ENCODE measurements at regions not wholly inside any gene's neighbourhood (a gene's known extent, or its start where the extent isn't known, plus 50 kb on each side); places are given as distances from the start of the nearest gene placed in this dataset.

DNA sequence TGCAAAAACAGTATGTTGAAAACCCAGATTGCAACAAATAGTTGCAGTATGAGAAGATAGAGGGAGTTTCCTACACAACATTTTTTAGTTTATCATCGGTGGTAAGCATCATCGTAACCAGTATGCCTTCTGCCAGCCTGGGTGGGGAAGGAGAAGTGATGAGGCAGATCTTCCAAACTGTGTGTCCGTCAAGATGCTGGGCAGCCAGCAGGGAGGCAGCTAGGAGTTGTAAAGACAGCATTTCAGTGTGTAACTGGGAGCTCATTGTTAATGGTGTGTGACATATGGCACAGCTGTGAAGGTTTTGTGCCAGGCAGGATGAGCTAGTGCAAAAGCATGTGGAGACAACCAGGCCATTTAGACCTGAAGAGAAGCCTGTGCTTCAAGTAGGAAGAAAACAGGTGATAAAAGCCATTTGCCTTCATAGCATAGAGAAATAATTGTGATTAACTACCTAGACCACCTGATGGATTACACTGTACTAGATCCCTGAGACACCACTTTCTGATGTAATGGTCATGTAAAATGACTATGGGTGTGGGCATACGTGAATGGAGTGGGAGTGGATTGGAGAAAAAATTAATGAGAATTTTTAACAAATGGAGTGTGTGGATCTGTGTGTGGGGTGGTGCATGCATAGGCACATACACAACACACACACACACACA is 347.0 kb upstream of the ADAMTSL1 start:
- no peak overlapping the region for H3K27ac ChIP-seq
- no peak overlapping the region for H3K4me3 ChIP-seq
- H3K4me1 ChIP-seq: no peaks in the 10 kb centered on the region
- DNase-seq: no peak
- H3K36me3 ChIP-seq: no peaks in the 10 kb centered on the region
- intact Hi-C loops (cut with DNase I): no loop called here
- no peaks in the 10 kb centered on the region for H3K9me3 ChIP-seq
- H3K27me3 ChIP-seq: no peaks in the 10 kb centered on the region
- ATAC-seq: no peak
- TF ChIP-seq, protein P1, sequence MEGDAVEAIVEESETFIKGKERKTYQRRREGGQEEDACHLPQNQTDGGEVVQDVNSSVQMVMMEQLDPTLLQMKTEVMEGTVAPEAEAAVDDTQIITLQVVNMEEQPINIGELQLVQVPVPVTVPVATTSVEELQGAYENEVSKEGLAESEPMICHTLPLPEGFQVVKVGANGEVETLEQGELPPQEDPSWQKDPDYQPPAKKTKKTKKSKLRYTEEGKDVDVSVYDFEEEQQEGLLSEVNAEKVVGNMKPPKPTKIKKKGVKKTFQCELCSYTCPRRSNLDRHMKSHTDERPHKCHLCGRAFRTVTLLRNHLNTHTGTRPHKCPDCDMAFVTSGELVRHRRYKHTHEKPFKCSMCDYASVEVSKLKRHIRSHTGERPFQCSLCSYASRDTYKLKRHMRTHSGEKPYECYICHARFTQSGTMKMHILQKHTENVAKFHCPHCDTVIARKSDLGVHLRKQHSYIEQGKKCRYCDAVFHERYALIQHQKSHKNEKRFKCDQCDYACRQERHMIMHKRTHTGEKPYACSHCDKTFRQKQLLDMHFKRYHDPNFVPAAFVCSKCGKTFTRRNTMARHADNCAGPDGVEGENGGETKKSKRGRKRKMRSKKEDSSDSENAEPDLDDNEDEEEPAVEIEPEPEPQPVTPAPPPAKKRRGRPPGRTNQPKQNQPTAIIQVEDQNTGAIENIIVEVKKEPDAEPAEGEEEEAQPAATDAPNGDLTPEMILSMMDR (IDR thresholded peaks at IDR 0.05): no peak

GRCh38 chr9:18127499-18127875 is 346.5 kb upstream of the ADAMTSL1 start:
- H3K4me3 ChIP-seq: no peak overlapping the region
- no peak for DNase-seq
- H3K4me1 ChIP-seq: no peaks in the 10 kb centered on the region
- no peak overlapping the region for H3K27ac ChIP-seq
- H3K36me3 ChIP-seq: no peaks in the 10 kb centered on the region
- TF ChIP-seq, protein P1 (IDR thresholded peaks at IDR 0.05): no peak
- H3K9me3 ChIP-seq: no peaks in the 10 kb centered on the region
- no peaks in the 10 kb centered on the region for H3K27me3 ChIP-seq
- no peak for ATAC-seq
- intact Hi-C loops (cut with DNase I): no loop called here

DNA sequence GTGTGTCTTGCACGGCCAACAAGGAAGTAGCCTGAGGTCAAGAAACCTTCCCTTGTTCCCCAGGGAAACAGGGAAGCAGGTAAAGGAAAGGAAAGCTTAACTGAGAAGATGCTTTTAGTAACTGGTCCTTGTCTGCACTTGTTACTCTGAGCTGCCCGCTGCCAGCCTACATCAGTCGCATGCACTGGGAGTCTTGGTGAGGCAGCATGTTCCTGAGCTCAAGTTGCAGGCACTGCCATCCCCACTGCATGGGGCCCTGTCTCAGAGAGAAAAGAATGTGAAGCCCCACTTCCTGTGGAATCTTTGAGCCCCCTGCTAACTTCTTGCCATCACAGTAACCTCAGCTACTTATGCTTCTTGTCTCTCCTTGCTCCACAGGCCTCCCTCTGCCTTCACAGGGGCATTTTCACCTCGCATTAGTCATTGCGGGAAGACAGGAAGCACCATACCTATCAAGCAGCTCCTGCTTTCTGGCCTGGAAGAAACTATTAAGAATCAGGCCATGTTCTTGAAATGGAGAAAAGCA is 344.1 kb upstream of the ADAMTSL1 start:
- Histone ChIP-seq H3K27ac (no peak overlapping the region), H3K36me3 (no peaks in the 10 kb centered on the region), H3K9me3 (no peaks in the 10 kb centered on the region), H3K4me3 (no peak overlapping the region), H3K27me3 (no peaks in the 10 kb centered on the region), H3K4me1 (no peaks in the 10 kb centered on the region)
- TF ChIP-seq, protein P1 (IDR thresholded peaks at IDR 0.05): no peak
- ATAC-seq (no peak), DNase-seq (peak in 1 of 4 donors; percentile 53)
- intact Hi-C loops (cut with DNase I): no loop called here

GRCh38 chr9:18136354-18136994 is 337.5 kb upstream of the ADAMTSL1 start:
- H3K4me3 ChIP-seq: no peak overlapping the region
- intact Hi-C loops (cut with DNase I): no loop called here
- no peak overlapping the region for H3K27ac ChIP-seq
- no peaks in the 10 kb centered on the region for H3K36me3 ChIP-seq
- ATAC-seq: no peak
- H3K4me1 ChIP-seq: no peaks in the 10 kb centered on the region
- H3K9me3 ChIP-seq: no peaks in the 10 kb centered on the region
- no peak for DNase-seq
- no peaks in the 10 kb centered on the region for H3K27me3 ChIP-seq
- TF ChIP-seq, protein P1 (IDR thresholded peaks at IDR 0.05): no peak

GRCh38 chr9:18137815-18138214 is 336.1 kb upstream of the ADAMTSL1 start:
- ATAC-seq (no peak), DNase-seq (no peak)
- H3K36me3 ChIP-seq: no peaks in the 10 kb centered on the region
- TF ChIP-seq, protein P1 (IDR thresholded peaks at IDR 0.05): no peak
- H3K27ac ChIP-seq: no peak overlapping the region
- H3K27me3 ChIP-seq: no peaks in the 10 kb centered on the region
- no peaks in the 10 kb centered on the region for H3K4me1 ChIP-seq
- no peaks in the 10 kb centered on the region for H3K9me3 ChIP-seq
- no peak overlapping the region for H3K4me3 ChIP-seq
- intact Hi-C loops (cut with DNase I): no loop called here

Data from left lung (tissue), 4 donors.